Upper lobe of right lung (tissue), 1 donor: ENCODE measurements at regions not wholly inside any gene's neighbourhood (a gene's known extent, or its start where the extent isn't known, plus 50 kb on each side); places are given as distances from the start of the nearest gene placed in this dataset.

ENCODE experiments used
- ATAC-seq: fragments of 200-7000 bp; cut with Tn5 transposase; one replicate; pipeline ENCODE4 v1.9.1; 2020; ENCODE audit warnings: mild to moderate bottlenecking, moderate library complexity
- DNase-seq: peaks from one replicate; pipeline ENCODE4 v3.0.0-alpha.2; 2020
- H3K27ac ChIP-seq: fragments of 200-600 bp; one replicate; pipeline ENCODE4 v1.8.0; 2022
- H3K27me3 ChIP-seq: fragments of 200-600 bp; one replicate; pipeline ENCODE4 v1.8.0; 2022; ENCODE audit warnings: mild to moderate bottlenecking
- H3K36me3 ChIP-seq: fragments of 200-600 bp; one replicate; pipeline ENCODE4 v1.8.0; 2022
- H3K4me1 ChIP-seq: fragments of 200-600 bp; one replicate; pipeline ENCODE4 v1.8.0; 2022
- H3K4me3 ChIP-seq: fragments of 200-600 bp; one replicate; pipeline ENCODE4 v1.8.0; 2022; ENCODE audit warnings: mild to moderate bottlenecking
- H3K9me3 ChIP-seq: fragments of 200-600 bp; one replicate; pipeline ENCODE4 v1.8.0; 2022
- intact Hi-C: fragments of 100-400 bp; cut with DNase I; formaldehyde crosslinking; loops from one replicate; pipeline ENCODE4 v1.11.0; 2022
- TF ChIP-seq, protein P1 (sequence below): fragments of 200-600 bp; IDR thresholded peaks from one replicate; pipeline ENCODE4 v1.8.0; 2022; ENCODE audit warnings: antibody characterized with exemption
- donor health status: DM: no; HTN: yes; CAD: no; lungs with severe emphysema.

DNA sequence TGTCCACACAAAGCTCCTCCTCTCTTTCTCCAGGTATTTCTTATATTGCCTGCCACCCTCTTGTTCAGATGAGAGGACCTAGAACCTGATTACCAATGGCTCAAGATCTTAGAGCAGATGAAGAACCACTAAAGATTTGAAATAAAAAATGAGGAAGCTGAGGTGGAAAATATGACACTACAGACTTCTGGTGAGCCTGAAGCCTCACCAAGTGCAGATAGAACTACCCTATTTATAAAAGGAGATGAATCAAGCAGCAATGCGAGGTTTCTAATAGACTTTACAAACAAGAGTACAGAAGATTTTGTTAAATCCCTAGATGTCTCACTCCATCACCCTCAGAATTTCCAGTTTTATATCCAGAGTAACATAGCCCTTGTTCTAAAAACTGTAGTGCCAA is 345.8 kb downstream of the TBC1D4 start:
- ATAC-seq (no peak), DNase-seq (no peak)
- Histone ChIP-seq H3K9me3 (no peaks in the 10 kb centered on the region), H3K27me3 (no peaks in the 10 kb centered on the region), H3K4me3 (no peak overlapping the region), H3K4me1 (no peaks in the 10 kb centered on the region), H3K27ac (no peak overlapping the region), H3K36me3 (no peaks in the 10 kb centered on the region)
- intact Hi-C loops, result no loop called here
- TF ChIP-seq, protein P1, sequence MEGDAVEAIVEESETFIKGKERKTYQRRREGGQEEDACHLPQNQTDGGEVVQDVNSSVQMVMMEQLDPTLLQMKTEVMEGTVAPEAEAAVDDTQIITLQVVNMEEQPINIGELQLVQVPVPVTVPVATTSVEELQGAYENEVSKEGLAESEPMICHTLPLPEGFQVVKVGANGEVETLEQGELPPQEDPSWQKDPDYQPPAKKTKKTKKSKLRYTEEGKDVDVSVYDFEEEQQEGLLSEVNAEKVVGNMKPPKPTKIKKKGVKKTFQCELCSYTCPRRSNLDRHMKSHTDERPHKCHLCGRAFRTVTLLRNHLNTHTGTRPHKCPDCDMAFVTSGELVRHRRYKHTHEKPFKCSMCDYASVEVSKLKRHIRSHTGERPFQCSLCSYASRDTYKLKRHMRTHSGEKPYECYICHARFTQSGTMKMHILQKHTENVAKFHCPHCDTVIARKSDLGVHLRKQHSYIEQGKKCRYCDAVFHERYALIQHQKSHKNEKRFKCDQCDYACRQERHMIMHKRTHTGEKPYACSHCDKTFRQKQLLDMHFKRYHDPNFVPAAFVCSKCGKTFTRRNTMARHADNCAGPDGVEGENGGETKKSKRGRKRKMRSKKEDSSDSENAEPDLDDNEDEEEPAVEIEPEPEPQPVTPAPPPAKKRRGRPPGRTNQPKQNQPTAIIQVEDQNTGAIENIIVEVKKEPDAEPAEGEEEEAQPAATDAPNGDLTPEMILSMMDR, result no peak

GRCh38 chr13:75135325-75135825 is 346.6 kb downstream of the TBC1D4 start:
- Histone ChIP-seq H3K4me3 (no peak overlapping the region), H3K27me3 (no peaks in the 10 kb centered on the region), H3K27ac (no peak overlapping the region), H3K4me1 (no peaks in the 10 kb centered on the region), H3K36me3 (no peaks in the 10 kb centered on the region), H3K9me3 (no peaks in the 10 kb centered on the region)
- ATAC-seq, result no peak
- TF ChIP-seq, protein P1, result no peak
- no peak for DNase-seq
- intact Hi-C loops, result no loop called here

- no peak for DNase-seq
- no peak for ATAC-seq
- Histone ChIP-seq H3K27me3 (no peaks in the 10 kb centered on the region), H3K4me1 (no peaks in the 10 kb centered on the region), H3K9me3 (no peaks in the 10 kb centered on the region), H3K27ac (no peak overlapping the region), H3K36me3 (no peaks in the 10 kb centered on the region), H3K4me3 (no peak overlapping the region)
- intact Hi-C loops, result no loop called here
- TF ChIP-seq, protein P1, result no peak
Observed at GRCh38 chr13:75132701-75133695, 349.0 kb downstream of the TBC1D4 start.

- no peaks in the 10 kb centered on the region for H3K4me1 ChIP-seq
- intact Hi-C loops, result no loop called here
- H3K9me3 ChIP-seq, result no peaks in the 10 kb centered on the region
- ATAC-seq (no peak), DNase-seq (no peak)
- H3K4me3 ChIP-seq, result no peak overlapping the region
- H3K27me3 ChIP-seq, result no peaks in the 10 kb centered on the region
- H3K36me3 ChIP-seq, result no peaks in the 10 kb centered on the region
- TF ChIP-seq, protein P1, result no peak
- no peak overlapping the region for H3K27ac ChIP-seq
Observed at GRCh38 chr13:75129331-75129730, 352.6 kb downstream of the TBC1D4 start.

DNA sequence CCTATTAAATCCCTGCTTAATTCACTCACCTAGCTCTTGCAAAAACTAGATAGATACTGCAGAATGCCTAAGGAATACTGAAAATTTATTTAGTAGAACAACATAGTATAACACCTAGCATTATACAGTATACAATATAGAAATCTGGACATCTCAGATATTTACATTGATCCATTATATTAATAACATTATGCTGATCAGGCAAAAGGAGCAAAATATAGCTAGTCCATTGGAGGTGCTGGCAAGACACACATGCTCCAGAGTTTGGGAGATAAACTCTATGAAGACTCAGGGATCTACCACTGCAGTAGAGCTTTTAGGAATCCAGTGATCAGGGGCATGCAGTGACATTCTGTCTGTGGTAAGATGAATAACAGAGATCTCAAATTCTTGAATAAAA is 357.6 kb downstream of the TBC1D4 start:
- intact Hi-C loops, result no loop called here
- Histone ChIP-seq H3K4me3 (no peak overlapping the region), H3K9me3 (no peaks in the 10 kb centered on the region), H3K27ac (no peak overlapping the region), H3K27me3 (no peaks in the 10 kb centered on the region), H3K36me3 (no peaks in the 10 kb centered on the region), H3K4me1 (no peaks in the 10 kb centered on the region)
- DNase-seq (no peak), ATAC-seq (no peak)
- TF ChIP-seq, protein P1, result no peak
